Glutamatergic neuron (in vitro differentiated cells): ENCODE measurements at regions not wholly inside any gene's neighbourhood (a gene's known extent, or its start where the extent isn't known, plus 50 kb on each side); places are given as distances from the start of the nearest gene placed in this dataset.

ENCODE experiments used
- DNase-seq: peaks from one replicate; pipeline ENCODE4 v3.0.0; 2022
- H3K27ac Mint-ChIP-seq: one replicate; pipeline ENCODE4 v1.8.0; 2020; ENCODE audit warnings: mild to moderate bottlenecking, mixed read lengths, inconsistent platforms; ENCODE audit not compliant: unreplicated experiment
- H3K27me3 Mint-ChIP-seq: one replicate; pipeline ENCODE4 v1.8.0; 2020; ENCODE audit warnings: mild to moderate bottlenecking, moderate library complexity, mixed read lengths, inconsistent platforms; ENCODE audit not compliant: unreplicated experiment
- H3K36me3 Mint-ChIP-seq: one replicate; pipeline ENCODE4 v1.8.0; 2020; ENCODE audit warnings: mild to moderate bottlenecking, mixed read lengths, inconsistent platforms; ENCODE audit not compliant: unreplicated experiment
- H3K4me1 Mint-ChIP-seq: one replicate; pipeline ENCODE4 v1.8.0; 2020; ENCODE audit warnings: mild to moderate bottlenecking, low read depth, mixed read lengths, inconsistent platforms; ENCODE audit not compliant: unreplicated experiment
- H3K4me3 Mint-ChIP-seq: one replicate; pipeline ENCODE4 v1.8.0; 2020; ENCODE audit warnings: mild to moderate bottlenecking, mixed read lengths, inconsistent platforms; ENCODE audit not compliant: unreplicated experiment
- H3K9me3 Mint-ChIP-seq: one replicate; pipeline ENCODE4 v1.8.0; 2020; ENCODE audit warnings: mild to moderate bottlenecking, moderate library complexity, mixed read lengths, inconsistent platforms; ENCODE audit not compliant: unreplicated experiment
- TF ChIP-seq, protein P1 (sequence below): fragments of 200-600 bp; sonication (generic); IDR thresholded peaks from one replicate; pipeline ENCODE4 v1.5.0; 2021; ENCODE audit not compliant: partially characterized antibody, unreplicated experiment

GRCh38 chr5:82835488-82835887 is 241.7 kb downstream of the TMEM167A start:
- TF ChIP-seq, protein P1, sequence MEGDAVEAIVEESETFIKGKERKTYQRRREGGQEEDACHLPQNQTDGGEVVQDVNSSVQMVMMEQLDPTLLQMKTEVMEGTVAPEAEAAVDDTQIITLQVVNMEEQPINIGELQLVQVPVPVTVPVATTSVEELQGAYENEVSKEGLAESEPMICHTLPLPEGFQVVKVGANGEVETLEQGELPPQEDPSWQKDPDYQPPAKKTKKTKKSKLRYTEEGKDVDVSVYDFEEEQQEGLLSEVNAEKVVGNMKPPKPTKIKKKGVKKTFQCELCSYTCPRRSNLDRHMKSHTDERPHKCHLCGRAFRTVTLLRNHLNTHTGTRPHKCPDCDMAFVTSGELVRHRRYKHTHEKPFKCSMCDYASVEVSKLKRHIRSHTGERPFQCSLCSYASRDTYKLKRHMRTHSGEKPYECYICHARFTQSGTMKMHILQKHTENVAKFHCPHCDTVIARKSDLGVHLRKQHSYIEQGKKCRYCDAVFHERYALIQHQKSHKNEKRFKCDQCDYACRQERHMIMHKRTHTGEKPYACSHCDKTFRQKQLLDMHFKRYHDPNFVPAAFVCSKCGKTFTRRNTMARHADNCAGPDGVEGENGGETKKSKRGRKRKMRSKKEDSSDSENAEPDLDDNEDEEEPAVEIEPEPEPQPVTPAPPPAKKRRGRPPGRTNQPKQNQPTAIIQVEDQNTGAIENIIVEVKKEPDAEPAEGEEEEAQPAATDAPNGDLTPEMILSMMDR = no peak
- H3K9me3 Mint-ChIP-seq = peaks cover 9% of the 10 kb centered on the region
- H3K27me3 Mint-ChIP-seq = peaks cover 2% of the 10 kb centered on the region
- DNase-seq = no peak
- H3K36me3 Mint-ChIP-seq = peaks cover 25% of the 10 kb centered on the region
- no peak overlapping the region for H3K4me3 Mint-ChIP-seq
- no peaks in the 10 kb centered on the region for H3K4me1 Mint-ChIP-seq
- H3K27ac Mint-ChIP-seq = no peak overlapping the region

GRCh38 chr5:82834151-82834550 is 243.0 kb downstream of the TMEM167A start:
- DNase-seq = no peak
- H3K27me3 Mint-ChIP-seq = peaks cover 2% of the 10 kb centered on the region
- TF ChIP-seq, protein P1 = no peak
- peaks cover 25% of the 10 kb centered on the region for H3K36me3 Mint-ChIP-seq
- no peak overlapping the region for H3K27ac Mint-ChIP-seq
- no peaks in the 10 kb centered on the region for H3K4me1 Mint-ChIP-seq
- H3K9me3 Mint-ChIP-seq = peaks cover 9% of the 10 kb centered on the region
- H3K4me3 Mint-ChIP-seq = no peak overlapping the region

- DNase-seq = no peak
- Mint-ChIP-seq H3K27me3 (peaks cover 2% of the 10 kb centered on the region), H3K9me3 (peaks cover 9% of the 10 kb centered on the region), H3K4me3 (no peak overlapping the region), H3K27ac (no peak overlapping the region), H3K36me3 (peaks cover 25% of the 10 kb centered on the region), H3K4me1 (no peaks in the 10 kb centered on the region)
- TF ChIP-seq, protein P1 = no peak
Observed at GRCh38 chr5:82833277-82833676, 243.9 kb downstream of the TMEM167A start.

GRCh38 chr5:82832445-82832844 is 244.7 kb downstream of the TMEM167A start:
- Mint-ChIP-seq H3K9me3 (peaks cover 9% of the 10 kb centered on the region), H3K27me3 (peaks cover 2% of the 10 kb centered on the region), H3K27ac (no peak overlapping the region), H3K36me3 (peaks cover 25% of the 10 kb centered on the region), H3K4me1 (no peaks in the 10 kb centered on the region), H3K4me3 (no peak overlapping the region)
- no peak for DNase-seq
- TF ChIP-seq, protein P1 = no peak

DNA sequence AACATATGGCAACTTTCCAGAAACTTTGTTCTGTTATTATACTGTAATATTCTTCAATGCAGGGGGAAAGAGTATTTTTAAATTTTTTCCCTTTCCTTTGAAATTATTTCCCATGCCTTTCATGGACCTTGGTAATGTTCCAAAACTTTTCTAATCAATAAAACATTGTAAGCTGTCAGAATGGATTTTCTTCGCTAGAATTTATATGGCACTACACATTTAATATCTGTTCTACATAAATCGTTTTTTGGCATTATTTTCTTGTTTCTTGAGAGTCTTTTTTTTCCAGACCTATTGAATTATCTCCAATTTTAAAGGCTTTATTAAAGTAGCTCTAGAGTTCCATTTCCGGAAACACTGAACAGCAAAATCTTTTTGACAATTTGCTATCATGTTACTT is 249.0 kb downstream of the TMEM167A start:
- Mint-ChIP-seq H3K4me3 (no peak overlapping the region), H3K4me1 (no peaks in the 10 kb centered on the region), H3K27ac (no peak overlapping the region), H3K9me3 (no peaks in the 10 kb centered on the region), H3K36me3 (no peaks in the 10 kb centered on the region), H3K27me3 (no peaks in the 10 kb centered on the region)
- DNase-seq = no peak
- TF ChIP-seq, protein P1 = no peak
